GM19452 (cell line): ENCODE measurements at regions not wholly inside any gene's neighbourhood (a gene's known extent, or its start where the extent isn't known, plus 50 kb on each side); places are given as distances from the start of the nearest gene placed in this dataset.
A peak's percentile ranks its signal among the peaks of the same experiment; 100 is the strongest.

Experiments used
- ATAC-seq: cut with Tn5 transposase; IDR thresholded peaks from one replicate; pipeline ENCODE4 v1.9.1; 2021; ENCODE audit not compliant: unreplicated experiment

GRCh38 chrX:45758738-45759397, 558.2 kb upstream of the DIPK2B start:
- peak; percentile 61 for ATAC-seq

- ATAC-seq: no peak
Measured at GRCh38 chrX:45758319-45758718, 557.6 kb upstream of the DIPK2B start.

- ATAC-seq: no peak
Measured at GRCh38 chrX:45757272-45757671, 556.6 kb upstream of the DIPK2B start.

- no peak for ATAC-seq
Measured at GRCh38 chrX:45756557-45756956, 555.9 kb upstream of the DIPK2B start.

- ATAC-seq: no peak
Measured at GRCh38 chrX:45755703-45756102, 555.0 kb upstream of the DIPK2B start.

- no peak for ATAC-seq
Measured at GRCh38 chrX:45751156-45751555, 550.5 kb upstream of the DIPK2B start.

- ATAC-seq: no peak
Measured at GRCh38 chrX:45750639-45751038, 550.0 kb upstream of the DIPK2B start.

GRCh38 chrX:45749375-45749774, 548.7 kb upstream of the DIPK2B start:
- ATAC-seq: no peak

- ATAC-seq: no peak
Measured at GRCh38 chrX:45748369-45748774, 547.7 kb upstream of the DIPK2B start.

- ATAC-seq: no peak
Measured at GRCh38 chrX:45747905-45748304, 547.2 kb upstream of the DIPK2B start.

- no peak for ATAC-seq
Measured at GRCh38 chrX:45745479-45745878, 544.8 kb upstream of the DIPK2B start.

- no peak for ATAC-seq
Measured at GRCh38 chrX:45743906-45744625, 543.4 kb upstream of the DIPK2B start.

- no peak for ATAC-seq
Measured at GRCh38 chrX:45743081-45743533, 542.4 kb upstream of the DIPK2B start.

- no peak for ATAC-seq
Measured at GRCh38 chrX:45740291-45740690, 539.6 kb upstream of the DIPK2B start.

GRCh38 chrX:45735571-45735970, 534.9 kb upstream of the DIPK2B start:
- no peak for ATAC-seq

GRCh38 chrX:45731448-45731847, 530.8 kb upstream of the DIPK2B start:
- no peak for ATAC-seq

GRCh38 chrX:45727761-45728160, 527.1 kb upstream of the DIPK2B start:
- no peak for ATAC-seq

- ATAC-seq: no peak
Measured at GRCh38 chrX:45722471-45722870, 521.8 kb upstream of the DIPK2B start.

- no peak for ATAC-seq
Measured at GRCh38 chrX:45719751-45720501, 519.2 kb upstream of the DIPK2B start.

- ATAC-seq: no peak
Measured at GRCh38 chrX:45718676-45719075, 518.0 kb upstream of the DIPK2B start.

GRCh38 chrX:45716750-45717149, 516.1 kb upstream of the DIPK2B start:
- no peak for ATAC-seq

- no peak for ATAC-seq
Measured at GRCh38 chrX:45715748-45716147, 515.1 kb upstream of the DIPK2B start.
